OCI-LY7 (cell line): ENCODE measurements at regions not wholly inside any gene's neighbourhood (a gene's known extent, or its start where the extent isn't known, plus 50 kb on each side); places are given as distances from the start of the nearest gene placed in this dataset.

ENCODE experiments used
- BruUV-seq: library from RNA; stranded (reverse); fragments of 400-500 nt; replicated peaks from 2 replicates; lab custom pipeline; 2021; lab: Mats Ljungman, UMichigan
- CTCF ChIA-PET: fragments of 300-600 bp; sonication (Branson Sonifier 250); formaldehyde crosslinking; loops from one replicate; lab custom pipeline; 2022; ENCODE audit warnings: antibody characterized with exemption; ENCODE audit not compliant: unreplicated experiment; lab: Charles Lee
- POLR2A ChIA-PET: fragments of 300-600 bp; sonication (Branson Sonifier 250); formaldehyde crosslinking; loops from one replicate; lab custom pipeline; 2022; ENCODE audit warnings: antibody characterized with exemption; lab: Charles Lee
- DNase-seq: peaks from one replicate; pipeline ENCODE4 v3.0.0-alpha.2; 2015; ENCODE audit warnings: low spot score
- H2AFZ ChIP-seq: fragments of 200-600 bp; sonication (generic), shearing (Covaris generic); 2 replicates; pipeline ENCODE4 v1.6.1; 2014; ENCODE audit warnings: mild to moderate bottlenecking, antibody characterized with exemption, low read length, moderate library complexity
- H3K27ac ChIP-seq: fragments of 200-600 bp; sonication (generic); 2 replicates; pipeline ENCODE4 v1.5.1; 2014; ENCODE audit warnings: mixed run types, low read depth, mild to moderate bottlenecking, moderate library complexity, low read length, inconsistent platforms; ENCODE audit not compliant: poor library complexity, severe bottlenecking
- H3K36me3 ChIP-seq: fragments of 200-600 bp; sonication (generic); 2 replicates; pipeline ENCODE4 v1.6.1; 2014; ENCODE audit warnings: mild to moderate bottlenecking, antibody characterized with exemption, low read length, moderate library complexity, mixed read lengths; ENCODE audit not compliant: insufficient read depth
- H3K4me1 ChIP-seq: fragments of 200-600 bp; sonication (generic); 2 replicates; pipeline ENCODE4 v1.5.1; 2014; ENCODE audit warnings: mild to moderate bottlenecking, low read length; ENCODE audit not compliant: insufficient read depth, poor library complexity, severe bottlenecking
- H3K4me2 ChIP-seq: fragments of 200-600 bp; sonication (generic); 2 replicates; pipeline ENCODE4 v1.6.1; 2014; ENCODE audit warnings: mild to moderate bottlenecking, low read length
- H3K4me3 ChIP-seq: fragments of 200-600 bp; sonication (generic); 2 replicates; pipeline ENCODE4 v1.5.1; 2014; ENCODE audit warnings: mild to moderate bottlenecking, low read depth, low read length; ENCODE audit not compliant: poor library complexity, severe bottlenecking
- H3K79me2 ChIP-seq: fragments of 200-600 bp; sonication (generic); 2 replicates; pipeline ENCODE4 v1.6.1; 2016; ENCODE audit warnings: low read depth, mild to moderate bottlenecking, low read length, moderate library complexity, mixed read lengths; ENCODE audit not compliant: insufficient read depth
- H3K9me2 ChIP-seq: fragments of 200-600 bp; sonication (generic); 2 replicates; pipeline ENCODE4 v1.6.1; 2016; ENCODE audit warnings: mild to moderate bottlenecking, low read length, mixed read lengths; ENCODE audit not compliant: insufficient read depth
- H3K9me3 ChIP-seq: fragments of 200-600 bp; sonication (generic); 2 replicates; pipeline ENCODE4 v1.6.1; 2014; ENCODE audit warnings: mild to moderate bottlenecking, mixed run types, low read length, mixed read lengths
- H4K20me1 ChIP-seq: fragments of 200-600 bp; sonication (generic); 2 replicates; pipeline ENCODE4 v1.6.1; 2014; ENCODE audit warnings: mild to moderate bottlenecking, antibody characterized with exemption, low read length, moderate library complexity, mixed read lengths; ENCODE audit not compliant: insufficient read depth
- EZH2phosphoT487 ChIP-seq: fragments of 200-600 bp; sonication (generic); IDR thresholded peaks from 2 replicates; pipeline ENCODE4 v1.6.1; 2018; ENCODE audit warnings: low read depth, borderline replicate concordance, mild to moderate bottlenecking, mixed run types, antibody characterized with exemption, low read length, moderate library complexity, mixed read lengths
- intact Hi-C: fragments of 100-400 bp; cut with micrococcal nuclease; formaldehyde crosslinking; loops from one replicate; pipeline ENCODE4 v1.10.0; 2022; ENCODE audit not compliant: unreplicated experiment
- TF ChIP-seq, protein P1 (sequence below): fragments of 200-600 bp; sonication (generic); conservative IDR thresholded peaks from 2 replicates; pipeline ENCODE4 v1.5.1; 2014; ENCODE audit warnings: mild to moderate bottlenecking, antibody characterized with exemption, low read length, moderate library complexity, mixed read lengths

DNA sequence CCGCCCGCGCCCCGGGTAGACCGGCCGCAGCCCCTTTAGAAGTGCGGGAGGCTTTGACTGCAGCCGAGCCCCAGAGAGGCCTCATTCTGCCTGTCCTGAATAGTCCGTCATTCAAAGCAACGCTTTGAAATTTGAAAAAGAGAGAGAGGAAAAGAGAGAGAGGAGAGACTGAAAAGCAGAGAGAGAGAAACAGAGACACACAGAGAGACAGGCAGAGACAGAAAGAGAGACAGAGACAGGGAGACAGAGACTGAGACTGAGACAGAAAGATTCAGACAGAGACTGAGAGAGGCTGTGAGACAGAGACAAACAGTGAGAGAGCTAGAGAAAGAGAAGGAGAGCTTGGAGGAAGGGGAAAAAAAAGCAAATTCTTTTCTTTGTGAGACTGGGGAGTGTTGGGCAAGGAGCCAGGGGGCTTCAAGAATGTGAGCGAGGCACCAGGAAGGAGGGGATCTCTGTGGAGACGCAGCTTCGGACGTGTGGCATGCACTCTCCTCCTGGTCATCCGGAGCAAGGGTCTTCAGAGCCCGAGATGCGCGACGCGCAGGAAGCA, 73.1 kb downstream of the MYCN start:
- Histone ChIP-seq H3K9me3 (no peaks in the 10 kb centered on the region), H3K79me2 (no peaks in the 10 kb centered on the region), H3K4me2 (no peak overlapping the region), H3K4me1 (no peaks in the 10 kb centered on the region), H3K27ac (no peak overlapping the region), H3K36me3 (no peaks in the 10 kb centered on the region), H3K4me3 (no peak overlapping the region), H4K20me1 (no peaks in the 10 kb centered on the region), H3K9me2 (no peaks in the 10 kb centered on the region), H2AFZ (no peak overlapping the region)
- TF ChIP-seq EZH2phosphoT487, result no peak
- TF ChIP-seq, protein P1, sequence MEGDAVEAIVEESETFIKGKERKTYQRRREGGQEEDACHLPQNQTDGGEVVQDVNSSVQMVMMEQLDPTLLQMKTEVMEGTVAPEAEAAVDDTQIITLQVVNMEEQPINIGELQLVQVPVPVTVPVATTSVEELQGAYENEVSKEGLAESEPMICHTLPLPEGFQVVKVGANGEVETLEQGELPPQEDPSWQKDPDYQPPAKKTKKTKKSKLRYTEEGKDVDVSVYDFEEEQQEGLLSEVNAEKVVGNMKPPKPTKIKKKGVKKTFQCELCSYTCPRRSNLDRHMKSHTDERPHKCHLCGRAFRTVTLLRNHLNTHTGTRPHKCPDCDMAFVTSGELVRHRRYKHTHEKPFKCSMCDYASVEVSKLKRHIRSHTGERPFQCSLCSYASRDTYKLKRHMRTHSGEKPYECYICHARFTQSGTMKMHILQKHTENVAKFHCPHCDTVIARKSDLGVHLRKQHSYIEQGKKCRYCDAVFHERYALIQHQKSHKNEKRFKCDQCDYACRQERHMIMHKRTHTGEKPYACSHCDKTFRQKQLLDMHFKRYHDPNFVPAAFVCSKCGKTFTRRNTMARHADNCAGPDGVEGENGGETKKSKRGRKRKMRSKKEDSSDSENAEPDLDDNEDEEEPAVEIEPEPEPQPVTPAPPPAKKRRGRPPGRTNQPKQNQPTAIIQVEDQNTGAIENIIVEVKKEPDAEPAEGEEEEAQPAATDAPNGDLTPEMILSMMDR, result no peak
- ChIA-PET POLR2A (no interaction called here), CTCF (no interaction called here)
- DNase-seq, result no peak
- no TSS peak for BruUV-seq
- intact Hi-C loops, result no loop called here

DNA sequence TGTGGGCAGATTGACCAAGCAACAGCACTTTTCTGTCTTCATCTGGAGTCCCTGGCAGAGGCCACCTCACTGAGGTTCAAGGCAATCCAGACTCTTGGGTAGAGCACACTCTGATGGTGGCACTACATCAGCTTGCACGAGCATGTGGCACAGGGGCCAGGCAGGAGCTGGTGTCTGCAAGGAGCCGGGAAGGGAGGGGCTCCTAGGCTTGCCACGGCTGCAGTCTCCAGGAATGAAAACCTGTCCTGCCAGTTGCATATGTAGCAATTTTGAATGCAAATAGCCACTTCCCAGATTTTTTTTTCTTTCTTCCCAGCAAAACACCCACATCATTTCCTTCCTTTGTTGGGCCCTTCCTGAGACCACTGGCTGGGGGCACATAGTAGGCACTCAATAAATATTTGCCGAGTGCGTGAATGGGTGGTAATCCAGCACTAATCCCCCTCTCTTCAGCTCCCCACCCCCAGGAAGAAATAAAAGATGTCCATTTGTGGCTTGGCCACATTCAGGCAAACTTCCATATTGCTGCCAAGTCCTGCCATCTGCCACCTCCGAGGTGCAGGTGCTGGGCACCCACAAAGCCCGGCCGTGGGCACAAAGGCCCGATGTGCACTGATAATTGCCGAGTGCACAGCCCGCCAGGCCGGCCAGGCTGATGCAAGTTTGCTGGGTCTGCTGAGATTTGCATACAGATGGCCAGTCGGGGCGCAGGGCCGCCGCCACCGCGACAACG, 72.4 kb downstream of the MYCN start:
- H3K27ac ChIP-seq, result no peak overlapping the region
- TF ChIP-seq, protein P1, result no peak
- TF ChIP-seq EZH2phosphoT487, result no peak
- no peak overlapping the region for H3K4me3 ChIP-seq
- no peaks in the 10 kb centered on the region for H3K36me3 ChIP-seq
- DNase-seq, result no peak
- H3K9me2 ChIP-seq, result no peaks in the 10 kb centered on the region
- no peaks in the 10 kb centered on the region for H3K9me3 ChIP-seq
- no peaks in the 10 kb centered on the region for H3K79me2 ChIP-seq
- POLR2A ChIA-PET, result no interaction called here
- CTCF ChIA-PET, result no interaction called here
- H3K4me1 ChIP-seq, result no peaks in the 10 kb centered on the region
- no peak overlapping the region for H3K4me2 ChIP-seq
- intact Hi-C loops, result no loop called here
- H2AFZ ChIP-seq, result no peak overlapping the region
- H4K20me1 ChIP-seq, result no peaks in the 10 kb centered on the region
- no TSS peak for BruUV-seq

DNA sequence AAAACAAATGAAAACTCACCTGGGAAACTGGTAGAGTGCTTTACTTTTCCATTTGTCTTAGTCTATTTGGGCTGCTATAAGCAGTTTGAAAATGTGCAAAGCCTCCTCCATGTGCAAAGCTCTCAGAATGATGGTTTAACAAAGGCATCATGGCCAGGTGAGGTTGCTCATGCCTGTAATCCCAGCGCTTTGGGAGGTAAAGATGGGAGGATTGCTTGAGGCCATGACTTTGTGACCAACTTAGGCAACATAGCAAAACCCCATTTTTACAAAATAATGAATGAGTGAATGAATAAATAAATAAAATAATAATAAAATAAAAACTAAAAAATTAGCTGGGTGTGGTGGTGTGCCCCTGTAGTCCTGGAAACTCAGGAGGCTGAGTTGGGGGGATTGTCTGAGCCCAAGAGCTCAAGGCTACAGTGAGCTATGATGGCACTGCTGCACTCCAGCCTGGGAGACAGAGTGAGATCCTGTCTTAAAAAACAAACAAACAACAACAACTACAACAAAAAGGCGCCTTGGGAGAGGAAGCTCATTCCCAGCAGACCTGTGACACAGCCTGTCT, 71.8 kb downstream of the MYCN start:
- CTCF ChIA-PET, result no interaction called here
- no peak overlapping the region for H2AFZ ChIP-seq
- BruUV-seq, result no TSS peak

More for the DNA sequence above, 71.8 kb downstream of the MYCN start:
- intact Hi-C loops, result no loop called here
- Histone ChIP-seq H3K4me1 (no peaks in the 10 kb centered on the region), H3K4me2 (no peak overlapping the region), H3K36me3 (no peaks in the 10 kb centered on the region), H3K9me2 (no peaks in the 10 kb centered on the region), H3K4me3 (no peak overlapping the region), H3K27ac (no peak overlapping the region), H3K79me2 (no peaks in the 10 kb centered on the region), H3K9me3 (no peaks in the 10 kb centered on the region), H4K20me1 (no peaks in the 10 kb centered on the region)
- TF ChIP-seq EZH2phosphoT487, result no peak
- TF ChIP-seq, protein P1, result no peak
- DNase-seq, result no peak
- POLR2A ChIA-PET, result interaction anchor here (0.7 kb wide), 1 partner anchor 64 kb away, joined by 3 read pairs; no protein-coding TSS in a partner anchor
